ENCODE measurements at regions not wholly inside any gene's neighbourhood (a gene's known extent, or its start where the extent isn't known, plus 50 kb on each side); places are given as distances from the start of the nearest gene placed in this dataset.

GRCh38 chr13:44211286-44211685, 162.3 kb upstream of the SERP2 start:
- H3K36me3 Mint-ChIP-seq = no peaks in the 10 kb centered on the region
- DNase-seq (no peak), ATAC-seq (replicated peaks in 1 of 4) (no peak)
- ChIA-PET CTCF (no interaction called here), POLR2A (no interaction called here)
- Histone ChIP-seq H3K27ac (ENCODE audit: low read length) (no peak overlapping the region), H3K27me3 (replicated peaks in 1 of 2; ENCODE audit: control insufficient read depth in 2 of 2, extremely low read depth in 1 of 2, insufficient read depth in 2 of 2, low read length in 1 of 2) (peaks cover 0 to 3% of the 10 kb centered on the region in 2 experiments), H3K4me1 (ENCODE audit: control insufficient read depth in 1 of 2, extremely low read depth in 1 of 2, insufficient read depth in 2 of 2, low read length in 2 of 2) (no peaks in the 10 kb centered on the region), H3K36me3 (ENCODE audit: control insufficient read depth in 2 of 2, extremely low read depth in 1 of 2, insufficient read depth in 1 of 2, low read length in 1 of 2) (no peaks in the 10 kb centered on the region), H3K4me3 (ENCODE audit: control insufficient read depth in 1 of 2, extremely low read depth in 1 of 2, low read length in 1 of 2) (no peak overlapping the region), H3K9me3 (no peaks in the 10 kb centered on the region)
- H3K27me3 Mint-ChIP-seq = peaks cover 8 to 14% of the 10 kb centered on the region in 2 donors
- no peak overlapping the region for H3K27ac Mint-ChIP-seq
- no peaks in the 10 kb centered on the region for H3K4me1 Mint-ChIP-seq
- 82% methylated on average over 3 of the region's 4 CpGs for WGBS (ENCODE audit: insufficient coverage)
- H3K9me3 Mint-ChIP-seq = peaks cover 0 to 6% (median 0%) of the 10 kb centered on the region in 3 donors
- H3K4me3 Mint-ChIP-seq = no peak overlapping the region

DNA sequence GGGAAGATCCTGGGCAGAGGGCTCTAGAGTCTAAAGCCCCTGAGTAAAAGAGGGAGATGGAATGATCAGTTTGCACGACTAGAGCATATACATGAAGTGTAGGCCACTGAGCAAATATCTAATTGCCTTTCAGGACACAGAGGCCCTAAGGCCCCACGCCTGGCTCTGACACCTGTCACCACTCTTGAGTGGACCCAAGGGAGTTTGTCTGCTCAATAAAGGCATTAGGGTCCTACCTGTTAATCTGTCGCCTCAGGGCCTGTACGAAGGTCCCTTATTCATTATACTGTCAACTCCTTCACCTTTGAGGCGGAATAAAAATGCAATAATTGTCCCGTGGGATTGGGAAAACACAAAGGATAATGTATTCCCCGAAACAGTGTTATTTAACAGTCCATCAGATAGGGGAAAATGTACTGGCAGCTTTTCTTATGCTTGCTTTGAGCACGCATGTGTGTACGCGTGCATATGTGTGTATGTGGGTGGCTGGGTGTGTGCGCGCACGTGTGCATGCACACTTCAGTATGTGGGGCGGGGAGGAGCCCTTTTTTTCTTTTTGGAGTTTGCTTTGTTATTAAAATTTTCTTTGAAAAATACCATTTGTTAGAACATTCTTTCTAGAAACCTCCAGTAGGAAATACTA, 161.8 kb upstream of the SERP2 start:
- H3K36me3 ChIP-seq (ENCODE audit: control insufficient read depth in 2 of 2, extremely low read depth in 1 of 2, insufficient read depth in 1 of 2, low read length in 1 of 2) = no peaks in the 10 kb centered on the region
- ATAC-seq (replicated peaks in 1 of 4) (no peak), DNase-seq (no peak)
- ChIA-PET CTCF (no interaction called here), POLR2A (no interaction called here)
- no peak overlapping the region for H3K4me3 ChIP-seq (ENCODE audit: control insufficient read depth in 1 of 2, extremely low read depth in 1 of 2, low read length in 1 of 2)
- WGBS (ENCODE audit: insufficient coverage) = 81% methylated on average over 4 of the region's 14 CpGs
- Mint-ChIP-seq H3K27me3 (peaks cover 8 to 14% of the 10 kb centered on the region in 2 donors), H3K4me1 (no peaks in the 10 kb centered on the region), H3K4me3 (no peak overlapping the region), H3K9me3 (peaks cover 0 to 6% (median 0%) of the 10 kb centered on the region in 3 donors), H3K36me3 (no peaks in the 10 kb centered on the region), H3K27ac (no peak overlapping the region)
- no peaks in the 10 kb centered on the region for H3K4me1 ChIP-seq (ENCODE audit: control insufficient read depth in 1 of 2, extremely low read depth in 1 of 2, insufficient read depth in 2 of 2, low read length in 2 of 2)
- no peak overlapping the region for H3K27ac ChIP-seq (ENCODE audit: low read length)
- H3K9me3 ChIP-seq = no peaks in the 10 kb centered on the region
- H3K27me3 ChIP-seq (replicated peaks in 1 of 2; ENCODE audit: control insufficient read depth in 2 of 2, extremely low read depth in 1 of 2, insufficient read depth in 2 of 2, low read length in 1 of 2) = peaks cover 0 to 3% of the 10 kb centered on the region in 2 experiments

- Mint-ChIP-seq H3K9me3 (peaks cover 0 to 2% (median 0%) of the 10 kb centered on the region in 3 donors), H3K27ac (no peak overlapping the region), H3K27me3 (peaks cover 8 to 10% of the 10 kb centered on the region in 2 donors), H3K4me3 (no peak overlapping the region), H3K36me3 (no peaks in the 10 kb centered on the region), H3K4me1 (no peaks in the 10 kb centered on the region)
- Histone ChIP-seq H3K9me3 (no peaks in the 10 kb centered on the region), H3K4me1 (ENCODE audit: control insufficient read depth in 1 of 2, extremely low read depth in 1 of 2, insufficient read depth in 2 of 2, low read length in 2 of 2) (no peaks in the 10 kb centered on the region), H3K27ac (ENCODE audit: low read length) (no peak overlapping the region), H3K27me3 (replicated peaks in 1 of 2; ENCODE audit: control insufficient read depth in 2 of 2, extremely low read depth in 1 of 2, insufficient read depth in 2 of 2, low read length in 1 of 2) (peaks cover 0 to 3% of the 10 kb centered on the region in 2 experiments), H3K36me3 (ENCODE audit: control insufficient read depth in 2 of 2, extremely low read depth in 1 of 2, insufficient read depth in 1 of 2, low read length in 1 of 2) (no peaks in the 10 kb centered on the region), H3K4me3 (ENCODE audit: control insufficient read depth in 1 of 2, extremely low read depth in 1 of 2, low read length in 1 of 2) (no peak overlapping the region)
- 77% methylated on average over 6 of the region's 9 CpGs for WGBS (ENCODE audit: insufficient coverage)
- ATAC-seq (replicated peaks in 1 of 4) (no peak), DNase-seq (no peak)
- ChIA-PET POLR2A (no interaction called here), CTCF (no interaction called here)
Observed at GRCh38 chr13:44212633-44213396, 160.8 kb upstream of the SERP2 start.

GRCh38 chr13:44218501-44219240, 155.0 kb upstream of the SERP2 start:
- ChIA-PET POLR2A (no interaction called here), CTCF (no interaction called here)
- ATAC-seq (replicated peaks in 1 of 4) = no peak

DNA sequence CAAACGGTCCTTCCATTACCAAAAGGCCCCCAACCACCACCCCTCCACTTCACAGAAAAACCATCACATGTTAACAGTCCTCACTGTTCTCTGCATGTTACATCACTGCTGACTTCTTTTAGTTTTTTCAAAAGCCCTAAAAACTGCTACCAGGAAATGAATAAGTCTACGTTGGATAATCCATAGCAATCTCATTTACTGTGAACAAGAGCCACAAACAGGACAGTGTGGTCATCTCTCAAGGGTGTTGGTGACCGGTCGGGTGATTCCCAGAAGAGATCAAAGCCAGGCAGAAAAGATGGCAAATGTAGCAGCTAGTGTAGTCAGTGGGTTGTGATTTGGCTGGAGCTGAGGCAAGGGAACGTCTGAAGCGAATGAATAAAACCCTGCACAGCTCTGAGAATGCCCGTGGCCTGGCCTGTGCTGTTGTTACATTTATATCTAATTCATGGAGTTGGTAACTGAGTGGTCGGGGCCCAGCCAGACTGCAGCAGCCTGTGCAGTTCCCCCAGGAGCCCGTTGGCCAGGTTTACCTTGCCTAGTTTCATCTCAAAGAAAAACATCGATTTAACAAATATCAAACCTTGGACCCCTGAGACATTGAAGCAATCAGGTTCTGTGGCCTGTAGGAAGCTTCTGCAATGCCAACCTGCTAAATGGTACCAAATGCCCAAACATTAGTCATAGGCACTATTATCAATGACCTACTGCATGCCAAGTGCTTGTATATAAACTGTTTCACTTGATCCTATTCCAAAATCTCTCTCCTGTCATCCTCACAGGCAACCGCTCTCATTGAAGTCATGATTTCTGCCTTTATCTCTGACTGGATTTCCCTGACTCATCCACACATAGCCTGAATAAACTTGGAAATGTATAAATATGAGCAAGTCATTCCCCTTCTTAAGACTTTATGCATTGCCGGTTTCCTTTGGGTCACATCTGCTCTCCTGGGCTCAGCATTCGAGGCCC, 153.8 kb upstream of the SERP2 start:
- Histone ChIP-seq H3K36me3 (ENCODE audit: control insufficient read depth in 2 of 2, extremely low read depth in 1 of 2, insufficient read depth in 1 of 2, low read length in 1 of 2) (no peaks in the 10 kb centered on the region), H3K4me3 (ENCODE audit: control insufficient read depth in 1 of 2, extremely low read depth in 1 of 2, low read length in 1 of 2) (no peak overlapping the region), H3K27me3 (replicated peaks in 1 of 2; ENCODE audit: control insufficient read depth in 2 of 2, extremely low read depth in 1 of 2, insufficient read depth in 2 of 2, low read length in 1 of 2) (peaks cover 0 to 2% of the 10 kb centered on the region in 2 experiments), H3K9me3 (no peaks in the 10 kb centered on the region), H3K27ac (ENCODE audit: low read length) (no peak overlapping the region), H3K4me1 (ENCODE audit: control insufficient read depth in 1 of 2, extremely low read depth in 1 of 2, insufficient read depth in 2 of 2, low read length in 2 of 2) (no peaks in the 10 kb centered on the region)
- H3K9me3 Mint-ChIP-seq = no peaks in the 10 kb centered on the region
- no peak for ATAC-seq (replicated peaks in 1 of 4)
- no peaks in the 10 kb centered on the region for H3K4me1 Mint-ChIP-seq
- H3K27me3 Mint-ChIP-seq = peaks cover 4 to 5% of the 10 kb centered on the region in 2 donors
- no peak for DNase-seq
- ChIA-PET POLR2A (no interaction called here), CTCF (no interaction called here)
- no peaks in the 10 kb centered on the region for H3K36me3 Mint-ChIP-seq
- H3K27ac Mint-ChIP-seq = no peak overlapping the region
- 89% methylated on average over 12 of the region's 13 CpGs for WGBS (ENCODE audit: insufficient coverage)
- no peak overlapping the region for H3K4me3 Mint-ChIP-seq

More at GRCh38 chr13:44218501-44219240, 155.0 kb upstream of the SERP2 start:
- Mint-ChIP-seq H3K9me3 (no peaks in the 10 kb centered on the region), H3K27me3 (peaks cover 4 to 5% of the 10 kb centered on the region in 2 donors), H3K36me3 (no peaks in the 10 kb centered on the region), H3K4me1 (no peaks in the 10 kb centered on the region), H3K27ac (no peak overlapping the region), H3K4me3 (no peak overlapping the region)
- Histone ChIP-seq H3K27ac (ENCODE audit: low read length) (no peak overlapping the region), H3K27me3 (replicated peaks in 1 of 2; ENCODE audit: control insufficient read depth in 2 of 2, extremely low read depth in 1 of 2, insufficient read depth in 2 of 2, low read length in 1 of 2) (peaks cover 0 to 2% of the 10 kb centered on the region in 2 experiments), H3K36me3 (ENCODE audit: control insufficient read depth in 2 of 2, extremely low read depth in 1 of 2, insufficient read depth in 1 of 2, low read length in 1 of 2) (no peaks in the 10 kb centered on the region), H3K4me1 (ENCODE audit: control insufficient read depth in 1 of 2, extremely low read depth in 1 of 2, insufficient read depth in 2 of 2, low read length in 2 of 2) (no peaks in the 10 kb centered on the region), H3K4me3 (ENCODE audit: control insufficient read depth in 1 of 2, extremely low read depth in 1 of 2, low read length in 1 of 2) (no peak overlapping the region), H3K9me3 (no peaks in the 10 kb centered on the region)
- no peak for DNase-seq
- 92% methylated on average over 8 of the region's 10 CpGs for WGBS (ENCODE audit: insufficient coverage)

DNA sequence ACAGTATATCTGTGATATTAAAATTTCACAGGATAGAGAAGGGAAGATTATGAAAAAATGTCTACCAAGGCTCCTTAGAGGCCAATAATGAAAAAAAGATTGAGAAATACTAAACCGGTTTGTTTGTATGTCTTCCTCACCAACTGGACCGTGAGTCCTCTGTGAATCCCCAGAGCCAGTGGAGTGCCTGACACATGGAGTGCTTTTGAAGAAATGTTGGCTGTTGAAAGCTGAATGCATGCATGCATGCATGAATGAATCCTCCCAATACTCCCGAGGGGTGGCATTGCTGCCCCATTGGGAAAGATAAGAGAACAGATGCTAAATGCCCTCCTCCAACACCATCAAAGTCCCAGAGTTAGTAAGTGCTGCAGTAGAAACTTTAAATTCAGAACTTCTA, 152.7 kb upstream of the SERP2 start:
- no peaks in the 10 kb centered on the region for H3K36me3 Mint-ChIP-seq
- POLR2A ChIA-PET = no interaction called here
- H3K9me3 ChIP-seq = no peaks in the 10 kb centered on the region
- H3K4me1 Mint-ChIP-seq = no peaks in the 10 kb centered on the region
- H3K4me1 ChIP-seq (ENCODE audit: control insufficient read depth in 1 of 2, extremely low read depth in 1 of 2, insufficient read depth in 2 of 2, low read length in 2 of 2) = no peaks in the 10 kb centered on the region
- H3K4me3 ChIP-seq (ENCODE audit: control insufficient read depth in 1 of 2, extremely low read depth in 1 of 2, low read length in 1 of 2) = no peak overlapping the region
- DNase-seq (no peak), ATAC-seq (replicated peaks in 1 of 4) (no peak)
- H3K9me3 Mint-ChIP-seq = no peaks in the 10 kb centered on the region
- no peak overlapping the region for H3K27ac ChIP-seq (ENCODE audit: low read length)
- H3K36me3 ChIP-seq (ENCODE audit: control insufficient read depth in 2 of 2, extremely low read depth in 1 of 2, insufficient read depth in 1 of 2, low read length in 1 of 2) = no peaks in the 10 kb centered on the region
- peaks cover under 1 to 4% of the 10 kb centered on the region in 2 donors for H3K27me3 Mint-ChIP-seq
- H3K4me3 Mint-ChIP-seq = no peak overlapping the region
- peaks cover 0 to 2% of the 10 kb centered on the region in 2 experiments for H3K27me3 ChIP-seq (replicated peaks in 1 of 2; ENCODE audit: control insufficient read depth in 2 of 2, extremely low read depth in 1 of 2, insufficient read depth in 2 of 2, low read length in 1 of 2)
- CTCF ChIA-PET = no interaction called here
- WGBS (ENCODE audit: insufficient coverage) = no CpG with 5 or more reads among the region's 3 CpGs
- H3K27ac Mint-ChIP-seq = no peak overlapping the region

Data from T-cell (primary cell).